Activated naive CD4-positive, alpha-beta T cell treated with anti-CD3 and anti-CD28 coated beads, Interleukin-2, amount 50 U/mL, for 24 hours (primary cell): ENCODE measurements at regions not wholly inside any gene's neighbourhood (a gene's known extent, or its start where the extent isn't known, plus 50 kb on each side); places are given as distances from the start of the nearest gene placed in this dataset.

ENCODE experiments used
- H3K27ac Mint-ChIP-seq: one replicate; pipeline ENCODE4 v1.8.0; 2021; ENCODE audit warnings: mild to moderate bottlenecking, mixed read lengths
- H3K27me3 Mint-ChIP-seq: one replicate; pipeline ENCODE4 v1.8.0; 2021; ENCODE audit warnings: mixed read lengths
- H3K36me3 Mint-ChIP-seq: one replicate; pipeline ENCODE4 v1.8.0; 2021; ENCODE audit warnings: mixed read lengths
- H3K4me1 Mint-ChIP-seq: one replicate; pipeline ENCODE4 v1.8.0; 2021; ENCODE audit warnings: mixed read lengths
- H3K4me3 Mint-ChIP-seq: one replicate; pipeline ENCODE4 v1.8.0; 2021; ENCODE audit warnings: mild to moderate bottlenecking, mixed read lengths
- H3K9me3 Mint-ChIP-seq: one replicate; pipeline ENCODE4 v1.8.0; 2021; ENCODE audit warnings: mixed read lengths

DNA sequence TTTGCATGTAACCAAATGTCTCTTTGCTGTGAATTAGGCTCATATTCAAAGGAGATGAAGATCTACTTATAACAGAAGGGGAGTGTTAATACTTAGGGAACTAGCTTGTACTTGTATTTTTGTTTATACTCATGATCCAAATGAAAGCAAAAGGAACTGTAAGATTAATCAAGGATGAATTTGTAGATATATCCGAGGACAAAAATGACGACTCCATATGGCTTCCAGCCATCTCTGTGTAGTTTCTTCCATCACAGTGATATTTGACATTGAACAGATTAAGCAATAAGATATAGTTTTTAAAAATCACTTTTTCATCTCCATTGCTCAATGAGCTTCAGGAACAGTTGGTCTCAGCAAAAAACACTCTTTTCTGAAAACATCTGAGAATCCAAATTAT lies 257.4 kb upstream of the CAMK1G start:
- Mint-ChIP-seq H3K27ac (no peak overlapping the region), H3K27me3 (no peaks in the 10 kb centered on the region), H3K9me3 (no peaks in the 10 kb centered on the region), H3K36me3 (no peaks in the 10 kb centered on the region), H3K4me1 (no peaks in the 10 kb centered on the region), H3K4me3 (no peak overlapping the region)

DNA sequence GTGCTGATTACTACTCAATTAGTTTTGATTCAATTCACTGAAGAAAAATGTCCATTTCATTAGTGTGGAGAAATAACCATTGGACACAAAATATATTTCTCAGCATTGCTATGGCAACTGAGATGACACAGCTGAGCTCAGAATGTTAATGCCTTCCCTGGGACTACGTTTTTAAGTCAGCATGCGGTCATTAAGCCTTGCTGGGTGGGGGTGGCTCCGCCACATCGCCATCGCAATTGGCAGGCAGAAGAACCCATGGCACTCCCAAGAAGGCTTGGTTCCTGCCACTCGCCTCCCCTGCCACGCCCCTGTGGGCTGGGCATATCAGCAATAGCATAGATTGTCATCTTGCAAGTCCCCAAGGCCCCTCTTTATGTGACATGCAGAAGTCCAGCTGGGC lies 256.7 kb upstream of the CAMK1G start:
- H3K27ac Mint-ChIP-seq: no peak overlapping the region
- H3K4me1 Mint-ChIP-seq: no peaks in the 10 kb centered on the region
- no peaks in the 10 kb centered on the region for H3K9me3 Mint-ChIP-seq
- no peaks in the 10 kb centered on the region for H3K36me3 Mint-ChIP-seq
- H3K4me3 Mint-ChIP-seq: no peak overlapping the region
- H3K27me3 Mint-ChIP-seq: no peaks in the 10 kb centered on the region

DNA sequence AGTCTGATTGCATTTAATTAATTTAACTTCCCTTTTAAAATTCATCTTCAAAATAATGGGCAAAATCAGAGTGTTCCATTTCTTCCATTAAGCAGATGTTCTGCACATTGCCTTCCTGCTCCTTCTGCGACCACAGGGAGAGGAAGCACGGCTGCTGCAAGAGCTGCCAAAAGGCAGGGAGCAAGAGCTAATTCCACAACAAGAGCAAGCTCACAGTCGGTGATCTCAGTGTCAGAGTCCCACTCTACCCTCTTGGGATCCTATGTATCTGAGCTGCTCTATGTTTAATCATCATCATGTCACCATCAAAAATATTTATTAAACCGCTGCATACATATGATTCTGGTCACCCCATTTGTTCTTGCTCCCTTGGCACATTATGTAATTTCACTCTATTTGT lies 255.3 kb upstream of the CAMK1G start:
- H3K36me3 Mint-ChIP-seq: no peaks in the 10 kb centered on the region
- no peaks in the 10 kb centered on the region for H3K9me3 Mint-ChIP-seq
- no peak overlapping the region for H3K27ac Mint-ChIP-seq
- H3K27me3 Mint-ChIP-seq: peaks cover 4% of the 10 kb centered on the region
- no peaks in the 10 kb centered on the region for H3K4me1 Mint-ChIP-seq
- H3K4me3 Mint-ChIP-seq: no peak overlapping the region

DNA sequence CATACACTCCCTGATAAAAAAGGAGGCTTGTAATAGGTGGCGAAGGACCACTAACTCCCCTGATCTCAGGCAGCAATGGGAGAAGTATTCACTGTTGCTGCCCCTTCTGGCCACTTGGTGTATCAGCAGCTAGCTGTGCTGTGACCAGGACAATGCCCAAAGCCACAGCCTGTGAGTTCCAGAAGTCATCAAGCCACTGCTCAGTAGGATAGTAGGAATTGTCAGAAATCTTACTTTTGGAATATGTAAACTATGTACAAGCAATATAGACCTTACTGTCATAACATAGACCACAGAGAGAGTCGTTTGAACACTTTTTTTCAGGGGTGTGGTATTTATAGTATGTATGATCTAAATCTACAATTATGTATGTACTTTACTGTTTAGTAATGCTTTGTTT lies 248.3 kb upstream of the CAMK1G start:
- H3K36me3 Mint-ChIP-seq: no peaks in the 10 kb centered on the region
- H3K4me3 Mint-ChIP-seq: no peak overlapping the region
- H3K27me3 Mint-ChIP-seq: peaks cover 14% of the 10 kb centered on the region
- no peaks in the 10 kb centered on the region for H3K4me1 Mint-ChIP-seq
- no peaks in the 10 kb centered on the region for H3K9me3 Mint-ChIP-seq
- H3K27ac Mint-ChIP-seq: no peak overlapping the region

DNA sequence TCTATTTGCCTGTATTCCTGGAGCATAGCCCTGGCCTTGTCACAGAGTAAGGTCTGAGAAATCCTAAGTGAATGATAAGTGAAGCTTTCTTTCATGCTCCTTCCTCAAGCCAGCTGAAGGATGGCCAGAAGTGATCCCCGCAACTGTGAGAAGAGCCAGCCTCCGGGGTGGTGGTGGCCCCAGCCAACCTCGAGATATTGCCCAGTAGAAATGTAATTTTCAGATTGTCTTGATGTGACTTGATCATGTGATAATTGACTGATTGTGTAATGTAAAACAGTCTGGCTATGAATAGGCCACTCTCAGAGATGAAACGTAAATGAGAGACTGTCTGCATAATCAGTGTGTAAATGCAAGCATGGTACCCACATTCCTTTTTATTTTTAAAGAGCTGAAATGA lies 242.4 kb upstream of the CAMK1G start:
- Mint-ChIP-seq H3K9me3 (no peaks in the 10 kb centered on the region), H3K36me3 (no peaks in the 10 kb centered on the region), H3K27me3 (peaks cover 5% of the 10 kb centered on the region), H3K4me3 (no peak overlapping the region), H3K4me1 (no peaks in the 10 kb centered on the region), H3K27ac (no peak overlapping the region)

DNA sequence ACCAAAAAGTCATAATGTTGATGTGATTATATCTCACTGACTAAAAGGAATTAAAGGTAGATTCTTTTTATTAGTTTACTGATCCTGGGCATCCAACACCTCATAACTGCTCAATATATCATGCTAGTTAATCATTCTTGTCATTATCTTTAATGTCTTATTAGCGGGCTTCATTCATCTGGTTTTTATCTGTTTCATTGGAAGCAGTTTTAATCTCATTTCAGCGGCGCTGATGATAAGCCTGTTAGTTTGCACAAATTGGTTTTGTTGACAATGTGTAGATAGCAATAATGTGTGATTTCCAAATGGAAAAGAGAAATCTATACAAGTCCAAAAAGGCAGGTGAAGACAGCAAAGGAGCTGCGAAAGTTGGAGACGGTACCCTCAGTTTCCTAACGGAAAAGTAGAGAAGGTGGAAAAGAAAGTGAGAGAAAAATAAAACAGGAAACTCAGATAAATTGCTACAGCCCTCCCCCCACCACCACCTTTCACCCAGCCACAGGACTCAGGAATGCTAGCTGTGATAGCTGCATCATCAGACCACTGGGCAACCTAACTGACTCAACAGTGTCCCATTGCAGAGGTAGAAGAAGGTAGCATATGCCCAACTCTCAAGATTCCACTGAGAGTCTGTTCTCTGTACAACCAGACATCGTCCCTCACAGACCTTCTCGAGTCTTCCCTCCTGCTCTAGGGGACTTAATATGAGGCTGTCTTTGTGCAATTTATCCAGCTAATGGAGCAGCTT lies 241.7 kb upstream of the CAMK1G start:
- H3K4me1 Mint-ChIP-seq: no peaks in the 10 kb centered on the region
- no peaks in the 10 kb centered on the region for H3K9me3 Mint-ChIP-seq
- H3K27ac Mint-ChIP-seq: no peak overlapping the region
- H3K4me3 Mint-ChIP-seq: no peak overlapping the region
- no peaks in the 10 kb centered on the region for H3K36me3 Mint-ChIP-seq
- peaks cover 5% of the 10 kb centered on the region for H3K27me3 Mint-ChIP-seq

DNA sequence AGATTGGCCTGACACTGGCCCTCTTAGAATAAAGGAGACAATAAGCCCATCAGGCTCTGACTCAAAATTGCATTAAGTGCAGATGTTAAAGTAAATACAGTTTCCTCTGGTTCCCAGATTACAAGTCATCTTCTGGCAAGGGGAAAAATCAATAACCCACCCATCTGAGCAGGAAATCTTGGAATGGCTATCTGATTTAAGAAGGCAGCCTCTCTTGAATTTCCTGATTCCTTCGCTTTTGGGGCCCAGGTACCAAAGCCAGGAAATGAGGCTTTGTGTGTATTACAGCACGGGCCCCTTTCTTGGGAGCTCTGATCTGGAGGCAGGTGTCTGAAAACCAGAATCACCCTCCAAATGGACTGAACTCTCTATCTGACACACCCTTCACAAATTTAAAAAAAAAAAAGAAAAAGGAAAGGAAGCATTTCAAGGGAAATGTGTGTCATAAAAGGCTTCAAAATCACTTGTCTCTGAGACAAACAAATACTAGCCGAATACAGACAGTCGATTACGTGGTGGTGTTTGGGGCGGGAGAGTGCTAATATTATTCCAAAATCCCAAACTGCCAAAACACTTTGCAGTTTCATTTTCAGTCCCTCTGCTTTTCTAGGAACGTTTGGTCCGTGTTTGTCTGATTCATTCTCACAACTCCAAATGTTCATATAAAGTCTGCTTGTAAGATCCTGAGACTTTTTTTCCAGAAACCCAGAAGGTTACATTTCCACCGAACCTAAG lies 240.9 kb upstream of the CAMK1G start:
- Mint-ChIP-seq H3K9me3 (no peaks in the 10 kb centered on the region), H3K27me3 (peaks cover 5% of the 10 kb centered on the region), H3K27ac (no peak overlapping the region), H3K36me3 (no peaks in the 10 kb centered on the region), H3K4me1 (no peaks in the 10 kb centered on the region), H3K4me3 (no peak overlapping the region)

DNA sequence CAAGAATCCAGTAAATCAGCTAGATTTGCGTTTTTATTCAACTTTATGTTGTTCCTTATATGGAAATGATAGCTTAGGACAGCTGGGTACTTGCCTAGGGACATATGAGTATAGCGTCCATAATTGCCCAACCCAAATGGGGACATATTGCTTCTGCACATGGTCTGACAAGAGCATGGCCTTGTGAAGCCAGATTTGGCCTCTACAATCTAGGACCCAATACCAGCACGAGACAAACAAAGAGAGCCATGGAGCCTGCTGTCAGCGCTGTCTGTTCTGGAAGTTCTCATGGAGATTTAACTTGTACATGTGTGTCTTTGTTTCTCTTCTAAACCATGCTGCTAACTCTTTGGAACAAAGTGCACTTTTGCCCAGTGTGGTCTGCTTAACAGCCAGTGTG lies 240.0 kb upstream of the CAMK1G start:
- Mint-ChIP-seq H3K4me3 (no peak overlapping the region), H3K27ac (no peak overlapping the region), H3K9me3 (no peaks in the 10 kb centered on the region), H3K4me1 (no peaks in the 10 kb centered on the region), H3K36me3 (no peaks in the 10 kb centered on the region), H3K27me3 (peaks cover 5% of the 10 kb centered on the region)

DNA sequence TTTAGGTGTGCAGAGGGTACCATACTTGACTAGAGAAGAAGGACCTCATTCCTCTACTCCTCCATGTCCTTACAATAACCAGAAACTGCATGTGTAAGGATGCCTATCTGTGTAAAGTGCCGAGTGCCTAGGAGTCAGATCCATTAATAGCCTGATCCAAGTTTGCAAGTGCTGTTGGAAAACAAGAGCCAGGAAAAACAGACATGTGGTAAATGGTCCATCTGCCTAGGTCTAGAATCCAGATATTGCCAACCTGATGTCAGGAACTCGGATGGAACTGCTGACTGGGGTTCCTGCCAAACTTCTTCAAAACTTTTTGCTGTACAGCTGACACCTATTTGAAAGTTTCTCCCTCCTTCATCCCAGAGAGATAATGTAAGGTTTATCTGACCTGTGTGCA lies 239.4 kb upstream of the CAMK1G start:
- Mint-ChIP-seq H3K27ac (no peak overlapping the region), H3K9me3 (no peaks in the 10 kb centered on the region), H3K4me3 (no peak overlapping the region), H3K27me3 (peaks cover 4% of the 10 kb centered on the region), H3K4me1 (no peaks in the 10 kb centered on the region), H3K36me3 (no peaks in the 10 kb centered on the region)

DNA sequence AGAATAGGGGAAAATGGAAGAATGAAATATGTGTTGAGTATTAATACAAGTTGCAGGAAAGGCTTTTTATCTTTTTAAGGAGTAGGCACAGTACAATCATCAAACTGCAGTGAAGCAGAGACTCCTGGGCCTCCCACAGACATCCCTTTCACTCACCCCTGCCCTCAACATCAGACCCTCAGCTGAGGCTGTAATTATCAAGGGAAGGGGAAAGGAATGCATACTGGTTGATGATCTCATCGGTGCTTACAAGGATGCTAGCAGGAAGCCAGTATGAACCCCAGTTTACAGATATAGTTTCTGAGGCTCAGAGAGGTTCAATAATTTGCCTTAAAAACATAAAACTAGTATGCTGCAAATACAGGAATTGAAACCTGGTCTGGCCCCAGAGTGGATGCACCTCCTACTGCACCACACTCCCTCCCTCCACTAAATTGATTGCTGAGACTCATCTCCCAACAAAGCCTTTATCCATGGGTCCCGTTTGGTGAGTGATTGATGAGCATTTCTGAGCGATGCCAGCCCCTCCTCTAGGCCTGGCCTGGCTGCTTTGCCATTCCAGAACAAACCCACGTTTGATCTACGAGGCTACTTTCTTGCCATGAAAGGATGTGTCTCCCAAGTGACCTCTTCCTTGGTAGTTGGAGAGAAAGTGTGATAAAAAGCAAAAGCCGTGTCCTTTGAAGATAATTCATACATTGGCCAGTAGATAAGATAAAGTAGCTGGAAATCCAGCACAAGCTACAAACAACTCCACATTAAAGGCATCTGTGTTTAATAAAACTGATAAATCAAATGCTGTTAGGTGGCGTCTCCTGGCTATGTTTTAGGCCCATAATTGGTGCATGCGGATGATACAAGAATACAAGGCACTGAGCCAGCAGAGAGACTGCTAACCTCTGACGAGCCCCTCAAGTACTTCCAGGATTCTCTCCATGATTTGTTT lies 233.9 kb upstream of the CAMK1G start:
- Mint-ChIP-seq H3K4me3 (no peak overlapping the region), H3K4me1 (no peaks in the 10 kb centered on the region), H3K36me3 (no peaks in the 10 kb centered on the region), H3K27me3 (no peaks in the 10 kb centered on the region), H3K27ac (no peak overlapping the region), H3K9me3 (no peaks in the 10 kb centered on the region)

DNA sequence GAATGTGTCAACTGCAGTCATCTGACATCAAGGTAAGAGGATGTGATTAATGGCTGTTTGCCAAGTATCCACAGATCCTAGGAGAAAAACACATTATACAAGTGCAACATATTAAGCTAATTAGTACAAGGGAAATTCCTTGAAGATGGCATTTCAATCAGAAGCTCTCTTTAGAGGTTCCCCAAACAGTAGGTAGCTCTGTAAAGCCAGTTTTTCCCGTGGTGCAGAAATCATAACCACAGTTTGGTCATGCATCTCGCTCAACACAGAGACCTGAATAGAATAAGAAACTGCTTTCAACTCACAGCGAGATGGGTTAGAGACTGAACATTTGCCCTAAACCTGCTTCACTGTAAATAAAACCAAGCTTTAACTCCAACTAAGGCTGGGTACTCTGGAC lies 230.5 kb upstream of the CAMK1G start:
- Mint-ChIP-seq H3K27ac (no peak overlapping the region), H3K4me1 (no peaks in the 10 kb centered on the region), H3K36me3 (no peaks in the 10 kb centered on the region), H3K4me3 (no peak overlapping the region), H3K27me3 (peaks cover 2% of the 10 kb centered on the region), H3K9me3 (no peaks in the 10 kb centered on the region)

DNA sequence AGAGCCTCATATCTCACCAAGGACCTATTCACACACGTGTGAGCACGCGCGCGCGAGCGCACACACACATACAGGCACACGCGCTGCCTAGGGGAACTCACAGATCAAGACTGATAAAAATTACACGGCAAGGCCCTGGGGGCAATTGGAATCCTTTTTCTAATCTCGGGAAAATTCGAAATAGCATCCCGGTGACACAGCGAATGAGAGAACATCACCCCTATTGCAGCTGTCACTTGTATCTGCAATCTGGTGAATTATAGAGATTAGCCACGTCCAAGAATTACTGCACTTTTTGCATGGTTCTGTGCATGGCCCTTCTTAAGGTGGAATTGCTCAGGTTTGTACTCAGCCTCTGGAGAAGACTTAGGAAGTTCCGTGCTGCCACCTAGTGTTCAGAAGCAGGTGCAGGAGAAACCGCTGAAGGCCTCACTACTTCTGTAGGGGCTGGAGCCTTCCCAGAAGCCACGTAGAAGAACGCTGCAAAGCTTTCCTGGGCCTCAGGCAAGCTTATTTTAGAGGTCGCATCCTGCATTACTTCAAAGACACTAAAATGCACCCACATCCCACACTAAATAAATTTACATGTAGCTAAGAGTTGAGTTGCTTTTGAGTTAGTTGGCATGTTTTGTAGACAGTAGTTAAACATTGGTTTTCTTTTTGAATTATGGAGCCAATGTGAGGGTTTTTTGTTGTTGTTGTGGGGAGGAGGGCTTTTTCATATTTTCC lies 229.2 kb upstream of the CAMK1G start:
- Mint-ChIP-seq H3K27ac (no peak overlapping the region), H3K4me1 (no peaks in the 10 kb centered on the region), H3K4me3 (no peak overlapping the region), H3K9me3 (no peaks in the 10 kb centered on the region), H3K36me3 (no peaks in the 10 kb centered on the region), H3K27me3 (peaks cover 2% of the 10 kb centered on the region)

DNA sequence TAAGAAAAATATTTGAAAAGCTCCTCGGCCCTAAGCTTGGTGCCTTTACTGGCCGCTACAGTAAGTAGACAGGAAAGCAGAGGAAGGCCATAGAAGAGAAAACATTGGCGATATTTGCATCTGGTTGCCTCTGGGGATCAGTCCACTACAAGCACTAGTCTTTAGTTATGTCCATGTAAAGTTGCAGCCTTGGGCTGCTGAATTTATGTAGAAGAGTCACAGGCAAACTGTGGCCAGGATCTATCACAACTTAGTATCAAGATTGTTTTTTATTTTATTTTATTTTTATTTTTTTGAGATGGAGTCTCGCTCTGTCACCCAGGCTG lies 228.7 kb upstream of the CAMK1G start:
- H3K4me1 Mint-ChIP-seq: no peaks in the 10 kb centered on the region
- no peak overlapping the region for H3K4me3 Mint-ChIP-seq
- no peaks in the 10 kb centered on the region for H3K9me3 Mint-ChIP-seq
- peaks cover 2% of the 10 kb centered on the region for H3K27me3 Mint-ChIP-seq
- no peak overlapping the region for H3K27ac Mint-ChIP-seq
- no peaks in the 10 kb centered on the region for H3K36me3 Mint-ChIP-seq

DNA sequence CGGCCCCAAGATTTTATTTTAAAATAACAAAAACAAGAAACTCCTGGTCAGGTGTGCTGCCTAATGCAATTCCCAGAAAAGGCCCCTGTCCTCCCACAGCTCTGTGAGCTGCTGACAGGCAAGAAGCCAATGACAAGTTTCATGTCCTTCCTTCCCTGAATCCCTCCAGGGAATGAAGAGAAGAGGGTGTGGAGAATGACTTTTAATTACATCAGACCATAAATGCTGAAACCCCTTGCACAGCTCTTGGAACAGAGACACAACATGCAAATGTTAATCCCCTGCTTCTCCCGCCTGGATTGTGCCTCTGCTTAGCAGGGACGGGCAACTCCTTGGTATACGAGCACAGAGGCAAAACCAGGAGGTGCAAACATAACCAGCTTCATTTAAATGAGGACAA lies 228.1 kb upstream of the CAMK1G start:
- no peaks in the 10 kb centered on the region for H3K9me3 Mint-ChIP-seq
- peaks cover 2% of the 10 kb centered on the region for H3K27me3 Mint-ChIP-seq
- no peaks in the 10 kb centered on the region for H3K36me3 Mint-ChIP-seq
- H3K4me3 Mint-ChIP-seq: no peak overlapping the region
- no peaks in the 10 kb centered on the region for H3K4me1 Mint-ChIP-seq
- H3K27ac Mint-ChIP-seq: no peak overlapping the region

DNA sequence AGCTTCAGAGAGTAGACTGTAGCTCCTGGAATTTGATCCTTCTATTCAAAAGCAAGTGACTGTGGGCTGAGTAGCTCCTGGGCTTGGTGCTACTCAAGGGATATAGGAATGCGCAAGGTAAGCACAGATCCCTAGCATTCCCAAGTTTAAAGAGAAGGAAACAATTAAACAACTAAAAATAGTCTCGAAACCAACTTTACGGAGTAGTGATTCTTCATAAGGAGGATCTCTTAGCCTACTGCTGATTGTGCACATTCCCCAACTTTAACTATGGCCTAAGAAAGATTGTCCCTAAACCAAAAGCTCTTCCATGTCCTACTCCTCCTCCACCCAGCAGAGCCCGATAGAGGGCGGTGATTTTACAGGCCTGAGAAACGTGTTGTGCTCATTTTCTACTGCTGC lies 226.5 kb upstream of the CAMK1G start:
- no peak overlapping the region for H3K4me3 Mint-ChIP-seq
- no peaks in the 10 kb centered on the region for H3K36me3 Mint-ChIP-seq
- no peaks in the 10 kb centered on the region for H3K4me1 Mint-ChIP-seq
- no peak overlapping the region for H3K27ac Mint-ChIP-seq
- H3K9me3 Mint-ChIP-seq: no peaks in the 10 kb centered on the region
- H3K27me3 Mint-ChIP-seq: peaks cover 2% of the 10 kb centered on the region
